ENCODE measurements at regions not wholly inside any gene's neighbourhood (a gene's known extent, or its start where the extent isn't known, plus 50 kb on each side); places are given as distances from the start of the nearest gene placed in this dataset.
"Not testable (repeated sequence)": the region's sequence is repeated elsewhere in the genome, so short reads cannot be mapped to it uniquely, and the experiment has no call there.

GRCh38 chr3:115204475-115204874, 57.4 kb upstream of the ZBTB20 start:
- Mint-ChIP-seq H3K4me3 (no peak overlapping the region), H3K4me1 (no peaks in the 10 kb centered on the region), H3K36me3 (ENCODE audit: low read depth) (no peaks in the 10 kb centered on the region), H3K9me3 (no peaks in the 10 kb centered on the region), H3K27ac (no peak overlapping the region), H3K27me3 (ENCODE audit: low read depth) (no peaks in the 10 kb centered on the region)
- TF ChIP-seq, protein P1, sequence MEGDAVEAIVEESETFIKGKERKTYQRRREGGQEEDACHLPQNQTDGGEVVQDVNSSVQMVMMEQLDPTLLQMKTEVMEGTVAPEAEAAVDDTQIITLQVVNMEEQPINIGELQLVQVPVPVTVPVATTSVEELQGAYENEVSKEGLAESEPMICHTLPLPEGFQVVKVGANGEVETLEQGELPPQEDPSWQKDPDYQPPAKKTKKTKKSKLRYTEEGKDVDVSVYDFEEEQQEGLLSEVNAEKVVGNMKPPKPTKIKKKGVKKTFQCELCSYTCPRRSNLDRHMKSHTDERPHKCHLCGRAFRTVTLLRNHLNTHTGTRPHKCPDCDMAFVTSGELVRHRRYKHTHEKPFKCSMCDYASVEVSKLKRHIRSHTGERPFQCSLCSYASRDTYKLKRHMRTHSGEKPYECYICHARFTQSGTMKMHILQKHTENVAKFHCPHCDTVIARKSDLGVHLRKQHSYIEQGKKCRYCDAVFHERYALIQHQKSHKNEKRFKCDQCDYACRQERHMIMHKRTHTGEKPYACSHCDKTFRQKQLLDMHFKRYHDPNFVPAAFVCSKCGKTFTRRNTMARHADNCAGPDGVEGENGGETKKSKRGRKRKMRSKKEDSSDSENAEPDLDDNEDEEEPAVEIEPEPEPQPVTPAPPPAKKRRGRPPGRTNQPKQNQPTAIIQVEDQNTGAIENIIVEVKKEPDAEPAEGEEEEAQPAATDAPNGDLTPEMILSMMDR (IDR thresholded peaks at IDR 0.05; ENCODE audit: unreplicated experiment in 3 of 3): no peak

DNA sequence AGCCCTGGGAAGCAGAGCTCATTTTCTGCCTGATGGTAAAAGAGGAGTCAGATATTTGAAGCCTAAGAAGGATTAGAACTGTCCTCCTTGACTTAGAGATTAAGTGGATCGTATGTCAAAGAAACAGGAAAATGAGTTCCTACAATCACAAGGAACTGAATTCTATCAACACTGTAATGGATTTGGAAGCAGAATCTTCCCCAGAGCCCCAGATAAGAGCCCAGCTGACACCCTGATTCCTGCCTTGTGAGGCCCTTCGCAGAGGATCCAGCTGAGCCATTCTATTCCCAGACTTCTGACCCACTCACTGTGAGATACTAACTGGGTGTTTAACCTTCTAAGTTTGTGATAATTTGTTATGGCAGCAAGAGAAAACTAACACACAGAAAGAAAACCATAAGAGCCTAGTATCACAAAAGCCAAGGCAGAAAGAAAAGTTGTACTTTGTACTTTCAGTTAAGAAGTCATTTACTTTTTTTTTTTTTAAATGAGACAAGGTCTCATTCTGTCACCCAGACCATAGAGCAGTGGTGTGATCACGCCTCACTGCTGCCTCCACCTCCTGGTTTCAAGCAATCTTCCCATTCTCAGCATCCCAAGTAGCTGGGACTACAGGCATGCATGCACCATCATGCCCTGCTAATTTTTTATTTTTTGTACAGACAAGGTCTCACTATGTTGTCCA, 61.1 kb upstream of the ZBTB20 start:
- no peaks in the 10 kb centered on the region for H3K27me3 Mint-ChIP-seq (ENCODE audit: low read depth)
- H3K36me3 Mint-ChIP-seq (ENCODE audit: low read depth): no peaks in the 10 kb centered on the region
- H3K27ac Mint-ChIP-seq: peak overlapping the region in 1 of 3 experiments; percentile 73

DNA sequence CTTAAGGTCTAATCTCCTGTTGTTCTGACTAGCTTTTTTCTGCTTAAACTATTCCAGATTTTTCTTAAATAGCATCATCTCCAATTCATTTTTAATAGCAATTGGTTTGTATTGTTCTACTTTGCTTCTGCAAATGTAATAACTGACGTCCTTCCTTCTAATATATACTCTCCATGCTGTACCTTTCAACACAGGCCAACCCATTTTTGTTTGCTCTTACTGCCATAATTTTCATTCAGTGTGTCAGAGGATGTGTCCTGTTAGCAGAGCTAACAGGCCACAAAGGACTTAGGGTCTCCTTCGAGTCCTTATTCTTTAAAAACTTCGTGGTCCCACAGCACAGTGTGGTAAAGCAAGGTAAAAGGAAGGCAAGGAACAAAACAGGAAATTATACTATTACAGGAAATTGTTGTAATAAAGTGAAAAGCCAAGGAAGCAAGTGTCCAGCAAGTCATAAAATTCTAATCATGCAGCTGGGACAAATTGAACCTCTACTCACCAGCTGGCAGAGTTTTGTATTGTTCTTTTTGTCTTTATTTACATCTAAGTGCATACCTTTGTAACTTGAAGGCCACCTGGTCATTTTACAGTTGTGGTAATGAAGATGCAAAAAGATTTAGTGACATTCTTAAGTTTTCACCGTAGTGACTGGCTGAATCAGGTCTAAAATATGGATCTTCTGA, 64.9 kb upstream of the ZBTB20 start:
- TF ChIP-seq, protein P1 (IDR thresholded peaks at IDR 0.05; ENCODE audit: unreplicated experiment in 3 of 3): no peak
- Mint-ChIP-seq H3K27me3 (ENCODE audit: low read depth) (no peaks in the 10 kb centered on the region), H3K9me3 (no peaks in the 10 kb centered on the region), H3K4me3 (no peak overlapping the region), H3K4me1 (no peaks in the 10 kb centered on the region), H3K36me3 (ENCODE audit: low read depth) (no peaks in the 10 kb centered on the region), H3K27ac (no peak overlapping the region)

More for the DNA sequence above, 61.1 kb upstream of the ZBTB20 start:
- Mint-ChIP-seq H3K4me3 (no peak overlapping the region), H3K9me3 (no peaks in the 10 kb centered on the region), H3K4me1 (no peaks in the 10 kb centered on the region)
- TF ChIP-seq, protein P1 (IDR thresholded peaks at IDR 0.05; ENCODE audit: unreplicated experiment in 3 of 3): no peak

DNA sequence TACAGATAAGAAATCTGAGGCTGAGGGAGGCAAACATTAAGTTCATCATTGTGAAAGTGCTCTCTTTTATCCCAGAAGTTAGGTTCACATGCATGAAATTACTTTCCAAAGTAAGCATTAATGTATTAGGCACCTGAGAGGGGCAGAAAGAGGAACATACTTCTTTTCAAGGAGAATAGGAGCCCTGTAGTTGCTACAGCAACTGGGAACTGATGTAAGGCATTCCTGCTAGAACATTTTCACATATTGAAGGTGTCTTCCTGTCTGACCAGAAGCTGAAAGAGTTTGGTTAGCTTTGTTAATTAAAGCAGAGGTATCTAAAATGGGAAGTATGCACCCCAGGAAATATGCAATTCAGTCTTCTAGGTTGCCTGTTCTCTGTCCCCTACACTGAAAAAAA, 65.5 kb upstream of the ZBTB20 start:
- Mint-ChIP-seq H3K4me3 (no peak overlapping the region), H3K4me1 (peaks cover 3% of the 10 kb centered on the region), H3K9me3 (no peaks in the 10 kb centered on the region), H3K27me3 (ENCODE audit: low read depth) (no peaks in the 10 kb centered on the region), H3K36me3 (ENCODE audit: low read depth) (no peaks in the 10 kb centered on the region), H3K27ac (no peak overlapping the region)
- TF ChIP-seq, protein P1 (IDR thresholded peaks at IDR 0.05; ENCODE audit: unreplicated experiment in 3 of 3): no peak

- not testable (repeated sequence) for H3K4me1 Mint-ChIP-seq, H3K9me3 Mint-ChIP-seq
Measured at GRCh38 chr3:115213052-115213451, 66.0 kb upstream of the ZBTB20 start.

GRCh38 chr3:115217292-115217677, 70.2 kb upstream of the ZBTB20 start:
- H3K36me3 Mint-ChIP-seq (ENCODE audit: low read depth): no peaks in the 10 kb centered on the region
- no peak overlapping the region for H3K27ac Mint-ChIP-seq
- peaks cover 4% of the 10 kb centered on the region for H3K27me3 Mint-ChIP-seq (ENCODE audit: low read depth)
- peaks cover 10% of the 10 kb centered on the region for H3K4me1 Mint-ChIP-seq
- H3K4me3 Mint-ChIP-seq: no peak overlapping the region
- H3K9me3 Mint-ChIP-seq: no peaks in the 10 kb centered on the region
- TF ChIP-seq, protein P1 (IDR thresholded peaks at IDR 0.05; ENCODE audit: unreplicated experiment in 3 of 3): no peak

More at GRCh38 chr3:115213052-115213451, 66.0 kb upstream of the ZBTB20 start:
- H3K4me3 Mint-ChIP-seq; H3K27me3 Mint-ChIP-seq (ENCODE audit: low read depth); H3K27ac Mint-ChIP-seq; H3K36me3 Mint-ChIP-seq (ENCODE audit: low read depth): not testable (repeated sequence)

Data from nephron (organoid).